ENCODE measurements at regions not wholly inside any gene's neighbourhood (a gene's known extent, or its start where the extent isn't known, plus 50 kb on each side); places are given as distances from the start of the nearest gene placed in this dataset.

DNA sequence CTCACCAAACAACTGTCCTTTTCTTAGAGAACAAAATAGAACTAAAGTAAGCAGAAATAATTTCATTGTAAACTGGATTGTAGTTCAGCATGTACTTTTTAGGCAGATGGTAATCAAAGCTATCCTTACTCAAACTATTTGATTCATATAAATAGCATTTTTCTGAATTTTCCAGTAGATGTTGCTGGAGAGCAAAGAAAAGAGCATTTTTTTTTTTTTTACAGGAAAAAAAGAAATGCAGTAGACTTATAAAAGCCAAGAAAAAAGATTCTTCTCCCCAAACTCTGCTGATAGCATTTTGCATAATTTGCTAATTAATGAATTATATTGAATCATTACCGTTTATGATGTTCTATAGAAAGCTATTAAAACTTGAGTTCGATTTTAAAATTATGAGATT is 715.3 kb upstream of the WWC1 start:
- Histone ChIP-seq H3K4me2 (ENCODE audit: low read length) (no peak overlapping the region), H3K4me3 (ENCODE audit: low read depth, low read length, poor library complexity, severe bottlenecking) (no peak overlapping the region), H2AFZ (ENCODE audit: low read length) (no peak overlapping the region), H3K36me3 (ENCODE audit: insufficient read depth, low read length) (no peaks in the 10 kb centered on the region), H3K9me3 (ENCODE audit: low read length) (no peaks in the 10 kb centered on the region), H3K4me1 (ENCODE audit: insufficient read depth, low read length, severe bottlenecking) (no peaks in the 10 kb centered on the region), H4K20me1 (ENCODE audit: insufficient read depth, low read length) (no peaks in the 10 kb centered on the region), H3K79me2 (ENCODE audit: insufficient read depth, low read length) (no peaks in the 10 kb centered on the region), H3K9me2 (ENCODE audit: low read depth, low read length) (no peaks in the 10 kb centered on the region), H3K27me3 (ENCODE audit: insufficient read depth, low read length) (no peaks in the 10 kb centered on the region), H3K9ac (ENCODE audit: low read length) (no peak overlapping the region), H3K27ac (ENCODE audit: low read depth, low read length, poor library complexity, severe bottlenecking) (no peak overlapping the region), H3F3A (ENCODE audit: insufficient read depth, low read length) (no peaks in the 10 kb centered on the region)
- TF ChIP-seq EZH2 (IDR thresholded peaks at IDR 0.05; ENCODE audit: borderline replicate concordance, low read length) = no peak
- TF ChIP-seq, protein P1, sequence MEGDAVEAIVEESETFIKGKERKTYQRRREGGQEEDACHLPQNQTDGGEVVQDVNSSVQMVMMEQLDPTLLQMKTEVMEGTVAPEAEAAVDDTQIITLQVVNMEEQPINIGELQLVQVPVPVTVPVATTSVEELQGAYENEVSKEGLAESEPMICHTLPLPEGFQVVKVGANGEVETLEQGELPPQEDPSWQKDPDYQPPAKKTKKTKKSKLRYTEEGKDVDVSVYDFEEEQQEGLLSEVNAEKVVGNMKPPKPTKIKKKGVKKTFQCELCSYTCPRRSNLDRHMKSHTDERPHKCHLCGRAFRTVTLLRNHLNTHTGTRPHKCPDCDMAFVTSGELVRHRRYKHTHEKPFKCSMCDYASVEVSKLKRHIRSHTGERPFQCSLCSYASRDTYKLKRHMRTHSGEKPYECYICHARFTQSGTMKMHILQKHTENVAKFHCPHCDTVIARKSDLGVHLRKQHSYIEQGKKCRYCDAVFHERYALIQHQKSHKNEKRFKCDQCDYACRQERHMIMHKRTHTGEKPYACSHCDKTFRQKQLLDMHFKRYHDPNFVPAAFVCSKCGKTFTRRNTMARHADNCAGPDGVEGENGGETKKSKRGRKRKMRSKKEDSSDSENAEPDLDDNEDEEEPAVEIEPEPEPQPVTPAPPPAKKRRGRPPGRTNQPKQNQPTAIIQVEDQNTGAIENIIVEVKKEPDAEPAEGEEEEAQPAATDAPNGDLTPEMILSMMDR (IDR thresholded peaks at IDR 0.05; ENCODE audit: low read length) = no peak

DNA sequence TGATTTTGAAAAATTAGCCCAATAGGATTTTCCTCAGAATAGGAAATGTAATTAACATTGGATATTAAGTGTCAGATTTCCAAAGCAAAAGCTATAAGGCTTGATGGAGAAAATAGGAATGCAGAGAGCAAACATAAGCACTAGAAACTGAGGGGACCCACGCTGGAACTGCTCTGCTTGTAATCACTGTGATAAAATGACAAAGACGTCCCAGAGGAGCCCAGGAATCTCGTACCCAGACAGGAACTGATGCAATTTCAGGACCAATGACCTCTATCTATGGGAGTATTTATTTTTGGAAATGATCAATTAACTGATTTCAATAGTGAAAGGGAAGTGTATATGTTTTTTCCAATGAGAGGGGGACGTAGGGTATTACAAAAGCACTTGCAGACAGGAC is 714.5 kb upstream of the WWC1 start:
- H2AFZ ChIP-seq (ENCODE audit: low read length) = no peak overlapping the region
- H3K36me3 ChIP-seq (ENCODE audit: insufficient read depth, low read length) = no peaks in the 10 kb centered on the region
- no peak overlapping the region for H3K27ac ChIP-seq (ENCODE audit: low read depth, low read length, poor library complexity, severe bottlenecking)
- no peaks in the 10 kb centered on the region for H3K9me2 ChIP-seq (ENCODE audit: low read depth, low read length)
- no peaks in the 10 kb centered on the region for H4K20me1 ChIP-seq (ENCODE audit: insufficient read depth, low read length)
- no peaks in the 10 kb centered on the region for H3F3A ChIP-seq (ENCODE audit: insufficient read depth, low read length)
- H3K9ac ChIP-seq (ENCODE audit: low read length) = no peak overlapping the region
- no peak overlapping the region for H3K4me2 ChIP-seq (ENCODE audit: low read length)
- H3K9me3 ChIP-seq (ENCODE audit: low read length) = no peaks in the 10 kb centered on the region
- H3K27me3 ChIP-seq (ENCODE audit: insufficient read depth, low read length) = no peaks in the 10 kb centered on the region
- H3K79me2 ChIP-seq (ENCODE audit: insufficient read depth, low read length) = no peaks in the 10 kb centered on the region
- H3K4me1 ChIP-seq (ENCODE audit: insufficient read depth, low read length, severe bottlenecking) = no peaks in the 10 kb centered on the region
- H3K4me3 ChIP-seq (ENCODE audit: low read depth, low read length, poor library complexity, severe bottlenecking) = no peak overlapping the region
- TF ChIP-seq, protein P1 (IDR thresholded peaks at IDR 0.05; ENCODE audit: low read length) = no peak
- TF ChIP-seq EZH2 (IDR thresholded peaks at IDR 0.05; ENCODE audit: borderline replicate concordance, low read length) = no peak

DNA sequence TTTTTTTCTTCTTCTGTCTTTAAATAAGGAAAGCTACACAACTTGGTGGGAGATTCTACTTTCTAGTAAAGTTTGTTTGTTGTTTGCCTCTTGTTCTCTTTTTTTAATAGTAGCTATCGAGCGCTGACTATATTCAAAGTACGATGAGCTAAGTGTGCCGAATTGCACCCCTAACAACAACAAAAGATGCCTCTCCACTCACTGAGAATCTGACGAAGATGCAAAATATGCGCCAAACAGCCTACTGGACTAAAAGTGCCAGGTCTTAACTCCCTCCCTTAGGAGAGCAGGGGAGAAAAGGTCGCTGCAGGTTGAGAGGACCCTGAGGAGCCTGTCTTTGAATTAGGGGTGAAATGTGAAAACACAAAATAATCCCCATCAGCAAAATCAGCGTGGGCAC is 713.8 kb upstream of the WWC1 start:
- Histone ChIP-seq H3K79me2 (ENCODE audit: insufficient read depth, low read length) (no peaks in the 10 kb centered on the region), H3K4me3 (ENCODE audit: low read depth, low read length, poor library complexity, severe bottlenecking) (no peak overlapping the region), H3K9me2 (ENCODE audit: low read depth, low read length) (no peaks in the 10 kb centered on the region), H3K27ac (ENCODE audit: low read depth, low read length, poor library complexity, severe bottlenecking) (no peak overlapping the region), H3K4me2 (ENCODE audit: low read length) (no peak overlapping the region), H3K27me3 (ENCODE audit: insufficient read depth, low read length) (no peaks in the 10 kb centered on the region), H3K36me3 (ENCODE audit: insufficient read depth, low read length) (no peaks in the 10 kb centered on the region), H4K20me1 (ENCODE audit: insufficient read depth, low read length) (no peaks in the 10 kb centered on the region), H3K4me1 (ENCODE audit: insufficient read depth, low read length, severe bottlenecking) (no peaks in the 10 kb centered on the region), H2AFZ (ENCODE audit: low read length) (no peak overlapping the region), H3K9me3 (ENCODE audit: low read length) (no peaks in the 10 kb centered on the region), H3K9ac (ENCODE audit: low read length) (no peak overlapping the region), H3F3A (ENCODE audit: insufficient read depth, low read length) (no peaks in the 10 kb centered on the region)
- TF ChIP-seq, protein P1 (IDR thresholded peaks at IDR 0.05; ENCODE audit: low read length) = no peak
- TF ChIP-seq EZH2 (IDR thresholded peaks at IDR 0.05; ENCODE audit: borderline replicate concordance, low read length) = no peak
